ENCODE measurements at regions not wholly inside any gene's neighbourhood (a gene's known extent, or its start where the extent isn't known, plus 50 kb on each side); places are given as distances from the start of the nearest gene placed in this dataset.

DNA sequence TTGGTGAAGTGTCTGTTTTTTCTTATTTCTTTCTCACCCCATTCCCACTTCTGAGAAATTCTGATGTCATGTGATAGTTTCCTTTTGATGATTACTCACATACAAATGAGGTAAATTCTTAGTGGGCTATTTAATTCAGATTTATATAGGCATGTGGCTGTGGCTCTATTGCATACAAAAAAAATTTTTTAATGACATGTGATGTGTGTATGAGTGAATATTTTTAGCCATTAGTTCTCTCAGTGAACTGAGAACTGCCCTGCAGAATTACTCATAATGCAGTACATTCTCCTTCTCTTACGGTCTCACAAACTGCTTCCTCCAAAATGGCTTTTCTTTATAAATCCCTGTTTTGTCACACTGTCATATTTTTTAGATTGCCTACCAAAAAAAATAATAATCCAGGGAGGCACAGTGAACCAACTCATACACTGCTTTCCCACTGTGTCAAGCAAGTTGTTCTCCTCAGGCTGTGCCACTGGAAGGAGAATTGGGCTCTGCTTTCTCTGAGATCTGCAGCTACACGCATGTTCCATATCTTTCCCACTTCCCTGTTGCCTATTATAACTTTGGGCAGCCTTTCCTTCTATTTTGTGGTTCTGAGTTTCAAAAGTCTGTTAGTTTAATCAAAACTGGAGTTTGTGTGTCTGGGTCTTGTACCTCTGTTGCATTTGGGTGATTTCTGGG lies 415.7 kb upstream of the THBS1 start:
- TF ChIP-seq EZH2 (IDR thresholded peaks at IDR 0.05; ENCODE audit: insufficient read depth, low read length): no peak
- TF ChIP-seq, protein P1, sequence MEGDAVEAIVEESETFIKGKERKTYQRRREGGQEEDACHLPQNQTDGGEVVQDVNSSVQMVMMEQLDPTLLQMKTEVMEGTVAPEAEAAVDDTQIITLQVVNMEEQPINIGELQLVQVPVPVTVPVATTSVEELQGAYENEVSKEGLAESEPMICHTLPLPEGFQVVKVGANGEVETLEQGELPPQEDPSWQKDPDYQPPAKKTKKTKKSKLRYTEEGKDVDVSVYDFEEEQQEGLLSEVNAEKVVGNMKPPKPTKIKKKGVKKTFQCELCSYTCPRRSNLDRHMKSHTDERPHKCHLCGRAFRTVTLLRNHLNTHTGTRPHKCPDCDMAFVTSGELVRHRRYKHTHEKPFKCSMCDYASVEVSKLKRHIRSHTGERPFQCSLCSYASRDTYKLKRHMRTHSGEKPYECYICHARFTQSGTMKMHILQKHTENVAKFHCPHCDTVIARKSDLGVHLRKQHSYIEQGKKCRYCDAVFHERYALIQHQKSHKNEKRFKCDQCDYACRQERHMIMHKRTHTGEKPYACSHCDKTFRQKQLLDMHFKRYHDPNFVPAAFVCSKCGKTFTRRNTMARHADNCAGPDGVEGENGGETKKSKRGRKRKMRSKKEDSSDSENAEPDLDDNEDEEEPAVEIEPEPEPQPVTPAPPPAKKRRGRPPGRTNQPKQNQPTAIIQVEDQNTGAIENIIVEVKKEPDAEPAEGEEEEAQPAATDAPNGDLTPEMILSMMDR (IDR thresholded peaks at IDR 0.05; ENCODE audit: insufficient read depth, low read depth, low read length): no peak
